ENCODE measurements at regions not wholly inside any gene's neighbourhood (a gene's known extent, or its start where the extent isn't known, plus 50 kb on each side); places are given as distances from the start of the nearest gene placed in this dataset.
"Not testable (repeated sequence)": the region's sequence is repeated elsewhere in the genome, so short reads cannot be mapped to it uniquely, and the experiment has no call there.

DNA sequence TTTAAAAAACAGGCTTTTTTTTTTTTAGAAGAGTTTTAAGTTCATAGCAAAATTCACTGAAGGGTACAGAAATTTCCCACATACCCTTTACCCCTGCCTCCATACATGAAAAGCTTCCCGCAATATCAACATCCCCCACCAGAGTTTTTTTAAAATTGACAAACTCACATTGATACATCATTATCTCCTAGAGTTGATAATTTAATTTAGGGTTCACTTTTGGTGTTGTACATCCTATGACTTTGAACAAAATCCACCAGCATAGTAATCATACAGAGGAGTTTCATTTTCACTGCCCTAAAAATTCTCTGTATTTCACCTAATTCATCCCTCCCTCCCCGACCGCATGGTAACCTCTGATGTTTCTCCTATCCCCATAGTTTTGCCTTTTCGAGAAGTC lies 53.6 kb upstream of the KCNK2 start:
- TF ChIP-seq POLR2A (IDR thresholded peaks at IDR 0.05) (no peak), EP300 (IDR thresholded peaks at IDR 0.05) (no peak), POLR2AphosphoS5 (IDR thresholded peaks at IDR 0.05) (no peak)
- TF ChIP-seq, protein P1, sequence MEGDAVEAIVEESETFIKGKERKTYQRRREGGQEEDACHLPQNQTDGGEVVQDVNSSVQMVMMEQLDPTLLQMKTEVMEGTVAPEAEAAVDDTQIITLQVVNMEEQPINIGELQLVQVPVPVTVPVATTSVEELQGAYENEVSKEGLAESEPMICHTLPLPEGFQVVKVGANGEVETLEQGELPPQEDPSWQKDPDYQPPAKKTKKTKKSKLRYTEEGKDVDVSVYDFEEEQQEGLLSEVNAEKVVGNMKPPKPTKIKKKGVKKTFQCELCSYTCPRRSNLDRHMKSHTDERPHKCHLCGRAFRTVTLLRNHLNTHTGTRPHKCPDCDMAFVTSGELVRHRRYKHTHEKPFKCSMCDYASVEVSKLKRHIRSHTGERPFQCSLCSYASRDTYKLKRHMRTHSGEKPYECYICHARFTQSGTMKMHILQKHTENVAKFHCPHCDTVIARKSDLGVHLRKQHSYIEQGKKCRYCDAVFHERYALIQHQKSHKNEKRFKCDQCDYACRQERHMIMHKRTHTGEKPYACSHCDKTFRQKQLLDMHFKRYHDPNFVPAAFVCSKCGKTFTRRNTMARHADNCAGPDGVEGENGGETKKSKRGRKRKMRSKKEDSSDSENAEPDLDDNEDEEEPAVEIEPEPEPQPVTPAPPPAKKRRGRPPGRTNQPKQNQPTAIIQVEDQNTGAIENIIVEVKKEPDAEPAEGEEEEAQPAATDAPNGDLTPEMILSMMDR (IDR thresholded peaks at IDR 0.05), result no peak
- WGBS, 5 donors, result 94 to 97% (median 95%) methylated on average over 4 of the region's 4 CpGs

DNA sequence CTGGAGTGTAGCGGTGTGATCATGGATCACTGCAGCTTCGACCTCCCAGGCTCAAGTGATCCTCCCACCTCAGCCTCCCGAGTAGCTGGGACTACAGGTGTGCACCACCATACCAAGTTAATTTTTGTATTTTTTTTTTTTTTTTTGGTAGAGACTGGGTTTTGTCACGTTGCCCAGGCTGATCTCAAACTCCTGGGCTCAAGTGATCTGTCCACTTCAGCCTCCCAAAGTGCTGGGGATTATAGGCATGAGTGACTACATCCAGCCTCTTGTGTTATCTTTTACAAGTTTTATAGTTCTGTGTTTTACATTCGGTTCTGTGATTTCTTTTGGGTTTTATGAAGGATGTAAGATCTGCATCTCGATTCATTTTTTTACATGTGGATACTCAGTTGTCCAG lies 52.0 kb upstream of the KCNK2 start:
- intact Hi-C loops (cut with DNase I; ENCODE audit: low total_unique reads); DNase-seq: not testable (repeated sequence)
- WGBS, 5 donors, result 85 to 90% (median 86%) methylated on average over 6 of the region's 6 CpGs

More for the DNA sequence above, 53.6 kb upstream of the KCNK2 start:
- Histone ChIP-seq H3K36me3 (no peaks in the 10 kb centered on the region), H3K9me3 (no peaks in the 10 kb centered on the region), H3K27ac (no peak overlapping the region), H3K27me3 (no peaks in the 10 kb centered on the region), H3K4me3 (no peak overlapping the region), H3K4me1 (no peaks in the 10 kb centered on the region)
- intact Hi-C loops (cut with DNase I; ENCODE audit: low total_unique reads), result no loop called here
- DNase-seq, result no peak

DNA sequence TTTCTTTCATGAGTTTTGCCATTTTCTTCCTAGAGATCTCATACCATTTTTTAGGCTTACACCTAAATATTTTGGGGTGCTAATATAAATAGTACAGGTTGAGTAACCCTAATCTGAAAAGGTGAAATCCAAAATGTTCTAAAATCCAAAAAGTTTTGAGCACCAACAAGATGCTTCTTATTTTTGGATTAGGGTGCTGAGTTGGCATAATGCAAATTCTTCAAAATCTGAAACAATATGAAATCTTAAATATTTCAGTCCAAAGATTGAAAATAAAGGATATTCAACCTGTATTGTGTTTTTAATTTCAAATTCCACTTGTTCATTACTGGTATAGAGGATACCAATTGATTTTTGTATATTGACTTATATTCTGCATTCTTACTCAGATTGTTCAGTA lies 51.1 kb upstream of the KCNK2 start:
- intact Hi-C loops (cut with DNase I; ENCODE audit: low total_unique reads), result no loop called here
- no peak for DNase-seq
- no peaks in the 10 kb centered on the region for H3K4me1 ChIP-seq
- no peaks in the 10 kb centered on the region for H3K27me3 ChIP-seq
- TF ChIP-seq, protein P1 (IDR thresholded peaks at IDR 0.05), result no peak
- TF ChIP-seq POLR2A (IDR thresholded peaks at IDR 0.05), result no peak
- TF ChIP-seq EP300 (IDR thresholded peaks at IDR 0.05), result no peak
- no peak for TF ChIP-seq POLR2AphosphoS5 (IDR thresholded peaks at IDR 0.05)
- no peak overlapping the region for H3K4me3 ChIP-seq
- H3K9me3 ChIP-seq, result no peaks in the 10 kb centered on the region
- no peak overlapping the region for H3K27ac ChIP-seq
- H3K36me3 ChIP-seq, result no peaks in the 10 kb centered on the region

More for the DNA sequence above, 52.0 kb upstream of the KCNK2 start:
- H3K4me1 ChIP-seq, H3K4me3 ChIP-seq, H3K27me3 ChIP-seq, H3K9me3 ChIP-seq, H3K27ac ChIP-seq, H3K36me3 ChIP-seq: not testable (repeated sequence)
